GM12878 (cell line): ENCODE measurements at regions not wholly inside any gene's neighbourhood (a gene's known extent, or its start where the extent isn't known, plus 50 kb on each side); places are given as distances from the start of the nearest gene placed in this dataset.

Source experiments
- ATAC-seq: fragments of 200-7000 bp; cut with Tn5 transposase; 3 replicates; pipeline ENCODE4 v1.9.1; 2020; ENCODE audit warnings: mild to moderate bottlenecking, moderate library complexity
- BruUV-seq: library from RNA; stranded (reverse); fragments of 400-500 nt; replicated peaks from 2 replicates; lab custom pipeline; 2021; lab: Mats Ljungman, UMichigan
- CTCF ChIA-PET: fragments of 300-600 bp; sonication (Branson Sonifier 250); formaldehyde crosslinking; extraction: SDS; loops from one replicate; lab custom pipeline; 2021; ENCODE audit warnings: inconsistent platforms; lab: Yijun Ruan, JAX
- POLR2A ChIA-PET: fragments of 350-600 bp; formaldehyde crosslinking; extraction: SDS; loops from one replicate; lab custom pipeline; 2021; ENCODE audit warnings: inconsistent platforms; lab: Charles Lee
- RAD21 ChIA-PET: fragments of 300-600 bp; sonication (Branson Sonifier 250); formaldehyde crosslinking; loops from one replicate; lab custom pipeline; 2023; ENCODE audit warnings: antibody characterized with exemption; ENCODE audit not compliant: unreplicated experiment; lab: Charles Lee
- SMC1A ChIA-PET: fragments of 300-600 bp; sonication (Branson Sonifier 250); formaldehyde crosslinking; loops from one replicate; lab custom pipeline; 2023; ENCODE audit not compliant: unreplicated experiment, uncharacterized antibody; lab: Charles Lee
- DNase-seq: peaks from one replicate; pipeline ENCODE4 v3.0.0-alpha.2; 2011; ENCODE audit warnings: low read depth, low spot score
- FAIRE-seq: peaks from 3 replicates; lab custom pipeline; 2011; peaks lifted over from hg19 to GRCh38; lab: Jason Lieb, UNC
- H2AFZ ChIP-seq: 2 replicates; pipeline ENCODE4 v1.6.0; 2011; ENCODE audit warnings: low read depth, low read length, control low read depth; ENCODE audit not compliant: control insufficient read depth
- H3K27ac ChIP-seq: 2 replicates; pipeline ENCODE4 v1.5.1; 2011; ENCODE audit warnings: control low read depth; ENCODE audit not compliant: control insufficient read depth, insufficient read depth
- H3K27me3 ChIP-seq, 2 experiments: replicated peaks in 1 of 2; 2 replicates each; pipeline versions ENCODE4 v1.6.0 to v1.6.1; 2011; ENCODE audit warnings: low read length in 1 of 2; ENCODE audit not compliant: control insufficient read depth in 2 of 2, insufficient read depth in 2 of 2
- H3K36me3 ChIP-seq, 2 experiments: 2 replicates each; pipeline ENCODE4 v1.5.1; 2011; ENCODE audit warnings: low read length in 1 of 2; ENCODE audit not compliant: control insufficient read depth in 2 of 2, insufficient read depth in 2 of 2
- H3K4me1 ChIP-seq: 2 replicates; pipeline ENCODE4 v1.6.1; 2011; ENCODE audit warnings: mild to moderate bottlenecking, low read length, moderate library complexity, mixed read lengths; ENCODE audit not compliant: control insufficient read depth, insufficient read depth
- H3K4me2 ChIP-seq: 2 replicates; pipeline ENCODE4 v1.6.0; 2011; ENCODE audit warnings: control low read depth; ENCODE audit not compliant: control insufficient read depth, insufficient read depth
- H3K4me3 ChIP-seq: fragments of 200-600 bp; sonication (generic); 2 replicates; pipeline ENCODE4 v1.5.1; 2016
- H3K79me2 ChIP-seq: 2 replicates; pipeline ENCODE4 v1.6.0; 2011; ENCODE audit warnings: low read length; ENCODE audit not compliant: control insufficient read depth, insufficient read depth
- H3K9ac ChIP-seq: 2 replicates; pipeline ENCODE4 v1.8.0; 2011; ENCODE audit warnings: low read length, control low read depth, mixed read lengths; ENCODE audit not compliant: control insufficient read depth, insufficient read depth
- H3K9me3 ChIP-seq: replicated peaks from 3 replicates; pipeline ENCODE4 v1.5.1; 2011; ENCODE audit warnings: mild to moderate bottlenecking, low read length; ENCODE audit not compliant: control insufficient read depth, insufficient read depth
- H4K20me1 ChIP-seq: 2 replicates; pipeline ENCODE4 v1.6.0; 2011; ENCODE audit not compliant: control insufficient read depth, insufficient read depth
- CBFB ChIP-seq: IDR thresholded peaks from 2 replicates; pipeline ENCODE4 v1.6.1; 2016; ENCODE audit warnings: antibody characterized with exemption, low read depth
- CHD1 ChIP-seq: IDR thresholded peaks from 2 replicates; pipeline ENCODE4 v1.6.1; 2012; ENCODE audit warnings: low read depth, low read length, improper control_type of control experiment
- EGR1 ChIP-seq, 2 experiments: IDR thresholded peaks; 1 replicate in 1 of 2; 2 replicates in 1 of 2; pipeline ENCODE4 v1.6.1; 2011 to 2012; ENCODE audit warnings: low read depth in 2 of 2, low read length in 2 of 2, borderline replicate concordance in 1 of 2, mild to moderate bottlenecking in 1 of 2, moderate library complexity in 1 of 2
- ESRRA ChIP-seq: IDR thresholded peaks from 2 replicates; pipeline ENCODE4 v1.6.1; 2012; ENCODE audit warnings: mild to moderate bottlenecking, low read length, improper control_type of control experiment
- GATAD2B ChIP-seq: fragments of 450-650 bp; conservative IDR thresholded peaks from 2 replicates; pipeline ENCODE4 v1.6.1; 2017; ENCODE audit warnings: low read depth, mild to moderate bottlenecking, moderate library complexity
- HDAC2 ChIP-seq: fragments of 200-600 bp; sonication (generic); IDR thresholded peaks from 2 replicates; pipeline ENCODE4 v1.6.1; 2017
- IRF4 ChIP-seq: IDR thresholded peaks from 2 replicates; pipeline ENCODE4 v1.6.1; 2011; ENCODE audit warnings: low read depth, low read length
- LARP7 ChIP-seq: fragments of 450-650 bp; IDR thresholded peaks from 2 replicates; pipeline ENCODE4 v1.6.1; 2017; ENCODE audit warnings: mild to moderate bottlenecking
- MYC ChIP-seq: IDR thresholded peaks from 2 replicates; pipeline ENCODE4 v1.6.1; 2011; ENCODE audit warnings: mild to moderate bottlenecking, low read length, moderate library complexity, inconsistent platforms; ENCODE audit not compliant: insufficient read depth, insufficient replicate concordance, insufficient read length, severe bottlenecking
- NR2F1 ChIP-seq: fragments of 450-650 bp; conservative IDR thresholded peaks from 2 replicates; pipeline ENCODE4 v1.6.1; 2017; ENCODE audit warnings: mild to moderate bottlenecking
- SP1 ChIP-seq: IDR thresholded peaks from one replicate; pipeline ENCODE4 v1.6.1; 2011; ENCODE audit warnings: low read depth, low read length
- TCF12 ChIP-seq: IDR thresholded peaks from 2 replicates; pipeline ENCODE4 v1.6.1; 2011; ENCODE audit warnings: low read depth, mild to moderate bottlenecking, low read length
- ZNF24 ChIP-seq: fragments of 450-650 bp; IDR thresholded peaks from 2 replicates; pipeline ENCODE4 v1.6.1; 2017; ENCODE audit warnings: antibody characterized with exemption, mild to moderate bottlenecking
- WGBS: methylation state at CpG from one replicate; pipeline ENCODE4 v1.1.6; 2016; ENCODE audit warnings: low lambda C conversion rate; ENCODE audit not compliant: insufficient replicate concordance, insufficient coverage; ENCODE audit errors: missing lambda C conversion rate; 5-methylcytosine and 5-hydroxymethylcytosine counted together
- in situ Hi-C: fragments of 300-500 bp; cut with MboI; formaldehyde crosslinking; loops from 9 replicates; pipeline ENCODE4 v1.14.3; 2018; ENCODE audit warnings: mixed read lengths
- intact Hi-C: fragments of 100-400 bp; cut with micrococcal nuclease; formaldehyde crosslinking; loops from one replicate; pipeline ENCODE4 v1.14.2; 2022; ENCODE audit not compliant: unreplicated experiment
- TF ChIP-seq, protein P1 (sequence below): fragments of 450-650 bp; IDR thresholded peaks from 2 replicates; pipeline ENCODE4 v1.6.1; 2016; ENCODE audit warnings: mild to moderate bottlenecking
- TF ChIP-seq, protein P2 (sequence below), 3 experiments: IDR thresholded peaks in 2 of 3; conservative IDR thresholded peaks in 1 of 3; 2 replicates each; pipeline ENCODE4 v1.5.1; 2011; ENCODE audit warnings: low read depth in 3 of 3, low read length in 3 of 3, mild to moderate bottlenecking in 3 of 3, control low read depth in 2 of 3, moderate library complexity in 2 of 3, inconsistent platforms in 1 of 3, mixed read lengths in 1 of 3; ENCODE audit not compliant: control insufficient read depth in 2 of 3, insufficient read depth in 1 of 3; ENCODE audit errors: extremely low read depth in 1 of 3
- TF ChIP-seq, protein P3 (sequence below): fragments of 450-650 bp; IDR thresholded peaks from 2 replicates; pipeline ENCODE4 v1.6.1; 2017; ENCODE audit warnings: low read depth, mild to moderate bottlenecking, moderate library complexity
- TF ChIP-seq, protein P4 (sequence below): IDR thresholded peaks from 2 replicates; pipeline ENCODE4 v1.6.1; 2012; ENCODE audit warnings: improper control_type of control experiment, low read depth, low read length; ENCODE audit not compliant: insufficient replicate concordance

DNA sequence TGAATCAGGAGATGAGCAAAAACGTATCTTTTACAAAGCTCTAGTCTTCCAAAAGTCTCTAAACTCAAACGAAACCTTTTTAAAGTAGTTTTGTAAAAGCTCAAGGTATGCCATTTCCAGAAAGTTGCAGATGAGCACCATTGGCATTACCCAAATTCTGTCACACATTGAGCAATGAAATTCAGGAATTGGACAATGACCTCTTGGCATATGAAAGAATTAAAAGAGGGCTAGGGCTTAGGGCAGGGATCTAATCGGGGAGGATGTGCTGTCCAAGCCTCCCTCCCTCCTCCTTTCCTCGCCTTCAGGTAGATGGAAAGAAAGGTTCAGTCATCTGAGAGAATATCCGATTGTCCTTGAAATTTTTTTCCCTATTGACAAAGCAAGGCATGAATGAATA, 133.1 kb upstream of the CPNE4 start:
- no peak for ATAC-seq
- Histone ChIP-seq H3K27ac (no peak overlapping the region), H3K9ac (no peak overlapping the region), H4K20me1 (no peaks in the 10 kb centered on the region), H3K4me2 (no peak overlapping the region), H3K4me1 (no peaks in the 10 kb centered on the region), H2AFZ (no peak overlapping the region), H3K79me2 (no peaks in the 10 kb centered on the region), H3K27me3 (peaks cover 0 to 2% of the 10 kb centered on the region in 2 experiments; a peak in 1 of 4 replicates), H3K9me3 (no peaks in the 10 kb centered on the region), H3K36me3 (no peaks in the 10 kb centered on the region), H3K4me3 (no peak overlapping the region)
- DNase-seq, result no peak
- ChIA-PET POLR2A (no interaction called here), CTCF (no interaction called here), RAD21 (no interaction called here), SMC1A (no interaction called here)
- intact Hi-C loops, result no loop called here
- no TSS peak for BruUV-seq
- no peak for FAIRE-seq
- in situ Hi-C loops, result no loop called here
- WGBS, result 0% methylated on average over 5 of the region's 5 CpGs
- TF ChIP-seq HDAC2 (no peak), GATAD2B (no peak), IRF4 (no peak), NR2F1 (no peak), ESRRA (no peak), LARP7 (no peak), CHD1 (no peak), TCF12 (no peak), SP1 (no peak), EGR1 (IDR thresholded peaks at IDR 0.05; ENCODE audit: borderline replicate concordance in 1 of 2, low read depth in 2 of 2, low read length in 2 of 2) (no peak), MYC (no peak), CBFB (no peak), ZNF24 (no peak)
- TF ChIP-seq, protein P1, sequence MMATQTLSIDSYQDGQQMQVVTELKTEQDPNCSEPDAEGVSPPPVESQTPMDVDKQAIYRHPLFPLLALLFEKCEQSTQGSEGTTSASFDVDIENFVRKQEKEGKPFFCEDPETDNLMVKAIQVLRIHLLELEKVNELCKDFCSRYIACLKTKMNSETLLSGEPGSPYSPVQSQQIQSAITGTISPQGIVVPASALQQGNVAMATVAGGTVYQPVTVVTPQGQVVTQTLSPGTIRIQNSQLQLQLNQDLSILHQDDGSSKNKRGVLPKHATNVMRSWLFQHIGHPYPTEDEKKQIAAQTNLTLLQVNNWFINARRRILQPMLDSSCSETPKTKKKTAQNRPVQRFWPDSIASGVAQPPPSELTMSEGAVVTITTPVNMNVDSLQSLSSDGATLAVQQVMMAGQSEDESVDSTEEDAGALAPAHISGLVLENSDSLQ, result no peak
- TF ChIP-seq, protein P2, sequence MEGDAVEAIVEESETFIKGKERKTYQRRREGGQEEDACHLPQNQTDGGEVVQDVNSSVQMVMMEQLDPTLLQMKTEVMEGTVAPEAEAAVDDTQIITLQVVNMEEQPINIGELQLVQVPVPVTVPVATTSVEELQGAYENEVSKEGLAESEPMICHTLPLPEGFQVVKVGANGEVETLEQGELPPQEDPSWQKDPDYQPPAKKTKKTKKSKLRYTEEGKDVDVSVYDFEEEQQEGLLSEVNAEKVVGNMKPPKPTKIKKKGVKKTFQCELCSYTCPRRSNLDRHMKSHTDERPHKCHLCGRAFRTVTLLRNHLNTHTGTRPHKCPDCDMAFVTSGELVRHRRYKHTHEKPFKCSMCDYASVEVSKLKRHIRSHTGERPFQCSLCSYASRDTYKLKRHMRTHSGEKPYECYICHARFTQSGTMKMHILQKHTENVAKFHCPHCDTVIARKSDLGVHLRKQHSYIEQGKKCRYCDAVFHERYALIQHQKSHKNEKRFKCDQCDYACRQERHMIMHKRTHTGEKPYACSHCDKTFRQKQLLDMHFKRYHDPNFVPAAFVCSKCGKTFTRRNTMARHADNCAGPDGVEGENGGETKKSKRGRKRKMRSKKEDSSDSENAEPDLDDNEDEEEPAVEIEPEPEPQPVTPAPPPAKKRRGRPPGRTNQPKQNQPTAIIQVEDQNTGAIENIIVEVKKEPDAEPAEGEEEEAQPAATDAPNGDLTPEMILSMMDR (IDR thresholded peaks at IDR 0.05 in 2 of 3, conservative IDR thresholded peaks at IDR 0.05 in 1 of 3; ENCODE audit: control insufficient read depth in 2 of 3, extremely low read depth in 1 of 3, insufficient read depth in 1 of 3, low read depth in 3 of 3, low read length in 3 of 3), result no peak
- TF ChIP-seq, protein P3, sequence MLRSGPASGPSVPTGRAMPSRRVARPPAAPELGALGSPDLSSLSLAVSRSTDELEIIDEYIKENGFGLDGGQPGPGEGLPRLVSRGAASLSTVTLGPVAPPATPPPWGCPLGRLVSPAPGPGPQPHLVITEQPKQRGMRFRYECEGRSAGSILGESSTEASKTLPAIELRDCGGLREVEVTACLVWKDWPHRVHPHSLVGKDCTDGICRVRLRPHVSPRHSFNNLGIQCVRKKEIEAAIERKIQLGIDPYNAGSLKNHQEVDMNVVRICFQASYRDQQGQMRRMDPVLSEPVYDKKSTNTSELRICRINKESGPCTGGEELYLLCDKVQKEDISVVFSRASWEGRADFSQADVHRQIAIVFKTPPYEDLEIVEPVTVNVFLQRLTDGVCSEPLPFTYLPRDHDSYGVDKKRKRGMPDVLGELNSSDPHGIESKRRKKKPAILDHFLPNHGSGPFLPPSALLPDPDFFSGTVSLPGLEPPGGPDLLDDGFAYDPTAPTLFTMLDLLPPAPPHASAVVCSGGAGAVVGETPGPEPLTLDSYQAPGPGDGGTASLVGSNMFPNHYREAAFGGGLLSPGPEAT, result no peak
- TF ChIP-seq, protein P4, sequence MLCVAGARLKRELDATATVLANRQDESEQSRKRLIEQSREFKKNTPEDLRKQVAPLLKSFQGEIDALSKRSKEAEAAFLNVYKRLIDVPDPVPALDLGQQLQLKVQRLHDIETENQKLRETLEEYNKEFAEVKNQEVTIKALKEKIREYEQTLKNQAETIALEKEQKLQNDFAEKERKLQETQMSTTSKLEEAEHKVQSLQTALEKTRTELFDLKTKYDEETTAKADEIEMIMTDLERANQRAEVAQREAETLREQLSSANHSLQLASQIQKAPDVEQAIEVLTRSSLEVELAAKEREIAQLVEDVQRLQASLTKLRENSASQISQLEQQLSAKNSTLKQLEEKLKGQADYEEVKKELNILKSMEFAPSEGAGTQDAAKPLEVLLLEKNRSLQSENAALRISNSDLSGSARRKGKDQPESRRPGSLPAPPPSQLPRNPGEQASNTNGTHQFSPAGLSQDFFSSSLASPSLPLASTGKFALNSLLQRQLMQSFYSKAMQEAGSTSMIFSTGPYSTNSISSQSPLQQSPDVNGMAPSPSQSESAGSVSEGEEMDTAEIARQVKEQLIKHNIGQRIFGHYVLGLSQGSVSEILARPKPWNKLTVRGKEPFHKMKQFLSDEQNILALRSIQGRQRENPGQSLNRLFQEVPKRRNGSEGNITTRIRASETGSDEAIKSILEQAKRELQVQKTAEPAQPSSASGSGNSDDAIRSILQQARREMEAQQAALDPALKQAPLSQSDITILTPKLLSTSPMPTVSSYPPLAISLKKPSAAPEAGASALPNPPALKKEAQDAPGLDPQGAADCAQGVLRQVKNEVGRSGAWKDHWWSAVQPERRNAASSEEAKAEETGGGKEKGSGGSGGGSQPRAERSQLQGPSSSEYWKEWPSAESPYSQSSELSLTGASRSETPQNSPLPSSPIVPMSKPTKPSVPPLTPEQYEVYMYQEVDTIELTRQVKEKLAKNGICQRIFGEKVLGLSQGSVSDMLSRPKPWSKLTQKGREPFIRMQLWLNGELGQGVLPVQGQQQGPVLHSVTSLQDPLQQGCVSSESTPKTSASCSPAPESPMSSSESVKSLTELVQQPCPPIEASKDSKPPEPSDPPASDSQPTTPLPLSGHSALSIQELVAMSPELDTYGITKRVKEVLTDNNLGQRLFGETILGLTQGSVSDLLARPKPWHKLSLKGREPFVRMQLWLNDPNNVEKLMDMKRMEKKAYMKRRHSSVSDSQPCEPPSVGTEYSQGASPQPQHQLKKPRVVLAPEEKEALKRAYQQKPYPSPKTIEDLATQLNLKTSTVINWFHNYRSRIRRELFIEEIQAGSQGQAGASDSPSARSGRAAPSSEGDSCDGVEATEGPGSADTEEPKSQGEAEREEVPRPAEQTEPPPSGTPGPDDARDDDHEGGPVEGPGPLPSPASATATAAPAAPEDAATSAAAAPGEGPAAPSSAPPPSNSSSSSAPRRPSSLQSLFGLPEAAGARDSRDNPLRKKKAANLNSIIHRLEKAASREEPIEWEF, result no peak
